ENCODE measurements at regions not wholly inside any gene's neighbourhood (a gene's known extent, or its start where the extent isn't known, plus 50 kb on each side); places are given as distances from the start of the nearest gene placed in this dataset.

- no peak overlapping the region for H3K4me3 ChIP-seq (ENCODE audit: low read depth, low read length)
- no peak for DNase-seq (ENCODE audit: low read depth)
- TF ChIP-seq MAX (IDR thresholded peaks at IDR 0.05; ENCODE audit: low read depth, low read length) (no peak), MYC (IDR thresholded peaks at IDR 0.05; ENCODE audit: low read depth, low read length) (no peak), POLR2A (IDR thresholded peaks at IDR 0.05; ENCODE audit: extremely low read depth, insufficient read length) (no peak)
- TF ChIP-seq, protein P1, sequence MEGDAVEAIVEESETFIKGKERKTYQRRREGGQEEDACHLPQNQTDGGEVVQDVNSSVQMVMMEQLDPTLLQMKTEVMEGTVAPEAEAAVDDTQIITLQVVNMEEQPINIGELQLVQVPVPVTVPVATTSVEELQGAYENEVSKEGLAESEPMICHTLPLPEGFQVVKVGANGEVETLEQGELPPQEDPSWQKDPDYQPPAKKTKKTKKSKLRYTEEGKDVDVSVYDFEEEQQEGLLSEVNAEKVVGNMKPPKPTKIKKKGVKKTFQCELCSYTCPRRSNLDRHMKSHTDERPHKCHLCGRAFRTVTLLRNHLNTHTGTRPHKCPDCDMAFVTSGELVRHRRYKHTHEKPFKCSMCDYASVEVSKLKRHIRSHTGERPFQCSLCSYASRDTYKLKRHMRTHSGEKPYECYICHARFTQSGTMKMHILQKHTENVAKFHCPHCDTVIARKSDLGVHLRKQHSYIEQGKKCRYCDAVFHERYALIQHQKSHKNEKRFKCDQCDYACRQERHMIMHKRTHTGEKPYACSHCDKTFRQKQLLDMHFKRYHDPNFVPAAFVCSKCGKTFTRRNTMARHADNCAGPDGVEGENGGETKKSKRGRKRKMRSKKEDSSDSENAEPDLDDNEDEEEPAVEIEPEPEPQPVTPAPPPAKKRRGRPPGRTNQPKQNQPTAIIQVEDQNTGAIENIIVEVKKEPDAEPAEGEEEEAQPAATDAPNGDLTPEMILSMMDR (IDR thresholded peaks at IDR 0.05; ENCODE audit: low read depth, low read length): no peak
Observed at GRCh38 chr7:144910411-144910810, 74.6 kb upstream of the TPK1 start.

DNA sequence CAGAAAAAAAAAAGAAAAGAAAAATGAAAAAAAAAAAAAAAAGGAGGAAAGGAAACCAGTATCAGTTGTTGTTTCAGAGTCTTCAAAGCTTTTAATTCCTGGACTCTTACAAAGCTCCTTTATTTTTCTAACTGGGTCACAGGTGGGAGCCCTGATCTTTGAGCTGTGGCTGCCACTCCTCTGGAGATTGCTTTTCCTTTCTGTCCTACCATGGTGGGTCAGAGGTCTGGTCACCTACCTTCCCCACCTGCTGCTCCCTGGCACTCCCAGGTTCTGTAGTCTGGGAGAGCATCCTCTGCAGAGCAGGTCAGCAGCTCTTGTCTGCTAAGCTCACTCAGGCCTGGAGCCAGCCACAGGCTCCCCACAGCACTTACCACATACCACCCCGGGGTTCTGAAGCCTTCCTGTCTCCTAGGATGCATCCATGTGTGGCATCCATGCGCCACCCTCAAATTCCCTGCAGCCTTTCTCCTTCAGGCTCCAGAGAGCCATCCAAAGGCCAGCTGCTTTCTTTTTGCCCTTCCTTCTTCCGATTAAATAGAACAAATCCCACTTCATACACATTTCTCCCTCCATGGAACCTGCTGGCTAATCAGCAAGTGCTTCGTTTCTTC is 73.2 kb upstream of the TPK1 start:
- TF ChIP-seq MAX (IDR thresholded peaks at IDR 0.05; ENCODE audit: low read depth, low read length) (no peak), MYC (IDR thresholded peaks at IDR 0.05; ENCODE audit: low read depth, low read length) (no peak), POLR2A (IDR thresholded peaks at IDR 0.05; ENCODE audit: extremely low read depth, insufficient read length) (no peak)
- TF ChIP-seq, protein P1 (IDR thresholded peaks at IDR 0.05; ENCODE audit: low read depth, low read length): no peak
- no peak for DNase-seq (ENCODE audit: low read depth)
- H3K4me3 ChIP-seq (ENCODE audit: low read depth, low read length): no peak overlapping the region

DNA sequence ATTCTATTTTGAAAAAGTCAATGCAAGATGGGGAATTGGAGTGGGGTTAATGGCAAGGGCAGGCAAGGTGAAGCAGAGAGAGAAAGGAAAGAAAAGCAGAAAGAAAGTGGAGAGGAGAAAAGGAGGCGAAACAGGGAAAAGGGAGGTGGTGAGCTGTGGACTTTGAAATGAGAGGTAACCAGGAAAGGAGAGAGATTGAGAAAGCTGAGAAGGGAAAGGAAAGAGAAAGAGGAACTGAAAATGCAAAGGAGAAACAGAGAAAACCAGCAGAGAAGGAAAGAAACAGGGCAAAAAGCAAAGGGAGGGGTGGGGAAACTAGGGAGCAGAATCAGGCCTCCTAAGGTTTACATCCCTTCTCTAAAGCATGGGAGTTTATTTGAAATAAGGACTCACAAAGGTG is 72.5 kb upstream of the TPK1 start:
- H3K4me3 ChIP-seq (ENCODE audit: low read depth, low read length): no peak overlapping the region
- DNase-seq (ENCODE audit: low read depth): no peak
- TF ChIP-seq MAX (IDR thresholded peaks at IDR 0.05; ENCODE audit: low read depth, low read length): no peak
- TF ChIP-seq MYC (IDR thresholded peaks at IDR 0.05; ENCODE audit: low read depth, low read length): no peak
- no peak for TF ChIP-seq POLR2A (IDR thresholded peaks at IDR 0.05; ENCODE audit: extremely low read depth, insufficient read length)
- TF ChIP-seq, protein P1 (IDR thresholded peaks at IDR 0.05; ENCODE audit: low read depth, low read length): no peak

DNA sequence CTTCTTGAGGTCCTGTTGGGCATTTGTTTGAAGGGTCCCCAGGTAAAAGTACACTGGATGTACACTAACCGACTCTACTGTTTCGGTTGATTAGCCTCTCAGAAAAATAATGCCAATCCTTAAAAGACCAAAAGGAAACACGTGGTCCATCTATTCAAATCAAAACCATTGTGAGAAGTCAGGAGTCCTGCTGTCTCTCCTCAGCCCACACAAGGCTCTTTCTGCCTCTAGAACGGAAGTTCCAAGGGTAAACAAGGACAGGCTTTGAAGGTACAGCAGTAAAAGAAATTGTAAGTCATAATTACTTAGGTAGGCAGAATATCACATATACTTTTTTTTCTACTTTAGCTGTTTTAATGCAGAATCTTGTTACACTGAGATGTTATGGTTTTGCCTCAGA is 71.7 kb upstream of the TPK1 start:
- H3K4me3 ChIP-seq (ENCODE audit: low read depth, low read length): no peak overlapping the region
- TF ChIP-seq MYC (IDR thresholded peaks at IDR 0.05; ENCODE audit: low read depth, low read length) (no peak), POLR2A (IDR thresholded peaks at IDR 0.05; ENCODE audit: extremely low read depth, insufficient read length) (no peak), MAX (IDR thresholded peaks at IDR 0.05; ENCODE audit: low read depth, low read length) (no peak)
- TF ChIP-seq, protein P1 (IDR thresholded peaks at IDR 0.05; ENCODE audit: low read depth, low read length): no peak
- DNase-seq (ENCODE audit: low read depth): no peak

DNA sequence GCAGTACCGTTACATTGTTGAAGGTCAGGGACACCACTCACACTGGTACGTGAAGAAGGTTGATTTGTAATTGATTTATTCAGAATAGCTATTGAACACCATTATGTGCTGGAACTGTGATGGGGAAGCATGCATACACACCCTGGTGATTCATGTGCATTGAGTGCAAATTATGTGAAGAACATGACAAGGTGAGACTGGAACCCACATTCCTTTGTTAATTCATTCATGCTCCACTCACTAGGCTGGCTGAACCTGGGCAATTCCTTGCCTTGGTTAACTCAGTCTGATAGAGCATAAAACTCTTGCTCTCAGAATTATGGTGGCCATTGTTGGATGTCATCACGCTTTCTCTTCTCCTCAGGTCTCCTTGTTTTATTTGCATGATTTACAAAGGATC is 67.3 kb upstream of the TPK1 start:
- DNase-seq (ENCODE audit: low read depth): no peak
- TF ChIP-seq, protein P1 (IDR thresholded peaks at IDR 0.05; ENCODE audit: low read depth, low read length): no peak
- no peak for TF ChIP-seq POLR2A (IDR thresholded peaks at IDR 0.05; ENCODE audit: extremely low read depth, insufficient read length)
- no peak for TF ChIP-seq MAX (IDR thresholded peaks at IDR 0.05; ENCODE audit: low read depth, low read length)
- no peak for TF ChIP-seq MYC (IDR thresholded peaks at IDR 0.05; ENCODE audit: low read depth, low read length)
- H3K4me3 ChIP-seq (ENCODE audit: low read depth, low read length): no peak overlapping the region

Data from NB4 (cell line).